ENCODE measurements at regions not wholly inside any gene's neighbourhood (a gene's known extent, or its start where the extent isn't known, plus 50 kb on each side); places are given as distances from the start of the nearest gene placed in this dataset.

- Histone ChIP-seq H3K27ac (ENCODE audit: low read length) (no peak overlapping the region), H3K9me3 (ENCODE audit: low read length) (no peaks in the 10 kb centered on the region), H3K4me2 (ENCODE audit: low read length) (no peak overlapping the region), H3K27me3 (ENCODE audit: insufficient read depth, low read depth, low read length) (no peaks in the 10 kb centered on the region), H3K4me3 (ENCODE audit: low read length) (no peak overlapping the region), H3K79me2 (replicated peaks; ENCODE audit: insufficient read depth, low read length) (no peaks in the 10 kb centered on the region), H4K20me1 (ENCODE audit: insufficient read depth) (no peaks in the 10 kb centered on the region), H3F3A (ENCODE audit: insufficient read depth, low read length, poor library complexity, severe bottlenecking) (no peaks in the 10 kb centered on the region), H2AFZ (ENCODE audit: low read depth, low read length) (no peak overlapping the region), H3K36me3 (ENCODE audit: insufficient read depth, low read length) (no peaks in the 10 kb centered on the region), H3K9ac (ENCODE audit: low read length) (no peak overlapping the region), H3K9me2 (ENCODE audit: insufficient read depth, low read length) (no peaks in the 10 kb centered on the region)
- TF ChIP-seq EZH2 (IDR thresholded peaks at IDR 0.05; ENCODE audit: borderline replicate concordance, insufficient read depth, low read length, poor library complexity, severe bottlenecking) (no peak), RAD21 (conservative IDR thresholded peaks at IDR 0.05) (no peak), CTCF (IDR thresholded peaks at IDR 0.05; ENCODE audit: poor library complexity, severe bottlenecking) (no peak), SMC3 (conservative IDR thresholded peaks at IDR 0.05; ENCODE audit: poor library complexity) (no peak), REST (IDR thresholded peaks at IDR 0.05; ENCODE audit: borderline replicate concordance) (no peak), MXI1 (conservative IDR thresholded peaks at IDR 0.05; ENCODE audit: poor library complexity, severe bottlenecking) (no peak), POLR2AphosphoS5 (IDR thresholded peaks at IDR 0.05) (no peak), EP300 (conservative IDR thresholded peaks at IDR 0.05; ENCODE audit: poor library complexity, severe bottlenecking) (no peak), TAF1 (IDR thresholded peaks at IDR 0.05; ENCODE audit: low read depth) (no peak)
These were observed 117.2 kb downstream of the BANF2 start for GRCh38 chr20:17816804-17817587.

GRCh38 chr20:17811628-17811965 is 111.8 kb downstream of the BANF2 start:
- Histone ChIP-seq H3K9me2 (ENCODE audit: insufficient read depth, low read length) (no peaks in the 10 kb centered on the region), H4K20me1 (ENCODE audit: insufficient read depth) (no peaks in the 10 kb centered on the region), H3K4me3 (ENCODE audit: low read length) (no peak overlapping the region), H3K79me2 (replicated peaks; ENCODE audit: insufficient read depth, low read length) (no peaks in the 10 kb centered on the region), H2AFZ (ENCODE audit: low read depth, low read length) (no peak overlapping the region), H3K9me3 (ENCODE audit: low read length) (no peaks in the 10 kb centered on the region), H3F3A (ENCODE audit: insufficient read depth, low read length, poor library complexity, severe bottlenecking) (no peaks in the 10 kb centered on the region), H3K36me3 (ENCODE audit: insufficient read depth, low read length) (no peaks in the 10 kb centered on the region), H3K27me3 (ENCODE audit: insufficient read depth, low read depth, low read length) (no peaks in the 10 kb centered on the region), H3K4me2 (ENCODE audit: low read length) (no peak overlapping the region), H3K9ac (ENCODE audit: low read length) (no peak overlapping the region), H3K27ac (ENCODE audit: low read length) (no peak overlapping the region)
- no peak for TF ChIP-seq EZH2 (IDR thresholded peaks at IDR 0.05; ENCODE audit: borderline replicate concordance, insufficient read depth, low read length, poor library complexity, severe bottlenecking)
- no peak for TF ChIP-seq REST (IDR thresholded peaks at IDR 0.05; ENCODE audit: borderline replicate concordance)
- no peak for TF ChIP-seq TAF1 (IDR thresholded peaks at IDR 0.05; ENCODE audit: low read depth)
- no peak for TF ChIP-seq SMC3 (conservative IDR thresholded peaks at IDR 0.05; ENCODE audit: poor library complexity)
- TF ChIP-seq POLR2AphosphoS5 (IDR thresholded peaks at IDR 0.05): no peak
- TF ChIP-seq CTCF (IDR thresholded peaks at IDR 0.05; ENCODE audit: poor library complexity, severe bottlenecking): no peak
- no peak for TF ChIP-seq MXI1 (conservative IDR thresholded peaks at IDR 0.05; ENCODE audit: poor library complexity, severe bottlenecking)
- no peak for TF ChIP-seq EP300 (conservative IDR thresholded peaks at IDR 0.05; ENCODE audit: poor library complexity, severe bottlenecking)
- TF ChIP-seq RAD21 (conservative IDR thresholded peaks at IDR 0.05): no peak

Measured in neural cell (in vitro differentiated cells).